ENCODE measurements at regions not wholly inside any gene's neighbourhood (a gene's known extent, or its start where the extent isn't known, plus 50 kb on each side); places are given as distances from the start of the nearest gene placed in this dataset.
A peak's percentile ranks its signal among the peaks of the same experiment; 100 is the strongest.

DNA sequence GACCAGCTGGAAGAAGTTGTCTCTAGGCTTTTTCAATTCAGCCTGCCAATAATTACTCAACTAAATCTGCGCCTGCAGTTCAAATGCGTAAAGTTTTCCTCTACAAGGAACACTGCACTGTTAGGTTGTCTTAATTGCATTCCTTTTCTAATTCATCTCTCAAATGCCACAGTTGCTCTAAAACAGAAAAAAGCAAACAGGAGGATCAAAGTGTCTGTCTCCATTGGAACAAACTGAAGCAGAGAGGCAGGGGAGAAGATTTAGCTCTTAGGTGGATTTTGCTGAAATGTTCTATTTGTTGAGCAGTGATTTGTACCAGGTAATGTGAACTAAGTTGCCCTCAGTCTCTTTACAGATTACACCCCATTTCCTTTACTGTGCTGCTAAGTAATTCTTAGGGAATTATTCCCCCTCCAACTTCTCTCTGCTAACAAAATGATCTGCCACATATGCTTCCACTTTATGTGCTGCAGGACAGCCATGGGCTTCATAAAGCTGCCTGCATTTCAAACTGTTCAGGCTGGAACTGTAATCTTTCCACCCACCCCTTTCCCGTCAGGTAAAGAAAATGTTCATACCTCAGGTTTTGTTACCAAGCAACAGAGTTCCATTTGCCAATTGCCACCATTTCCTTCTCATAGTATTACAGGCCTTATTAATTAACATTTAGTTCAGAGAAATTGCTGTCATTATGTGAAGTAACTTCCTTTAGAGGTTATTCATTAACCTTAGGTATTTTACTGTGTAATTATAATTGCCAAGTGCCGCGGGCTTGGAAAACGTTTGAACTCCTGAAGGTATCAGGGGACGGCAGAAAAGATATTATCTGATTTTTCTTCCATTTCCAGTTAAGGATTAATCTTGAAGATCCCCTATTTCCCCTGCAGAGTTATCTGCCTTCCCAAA lies 149.3 kb downstream of the SPRY1 start:
- no peak for DNase-seq

DNA sequence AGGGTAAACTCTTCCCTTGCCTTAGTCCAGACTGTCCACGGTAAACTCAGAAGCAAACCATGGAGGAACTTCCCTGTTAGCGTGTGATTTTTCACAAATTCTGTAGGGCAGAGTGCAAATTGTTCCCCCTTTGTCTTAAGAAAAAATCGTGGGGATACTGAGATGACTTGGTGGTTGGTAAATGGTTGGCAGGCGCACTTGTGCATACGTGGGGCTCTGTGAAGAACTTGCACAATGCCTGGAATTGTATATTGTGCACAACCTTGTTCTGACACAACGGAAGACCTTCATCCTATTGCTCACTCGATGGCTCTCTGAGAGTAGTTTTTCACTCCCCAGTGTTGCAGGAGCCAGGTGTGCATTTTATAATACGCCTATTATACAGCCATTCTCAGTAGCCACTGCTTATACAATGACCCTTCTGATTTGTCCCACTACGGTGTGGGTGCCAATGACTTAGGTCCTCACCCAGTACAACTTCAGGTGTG lies 150.0 kb downstream of the SPRY1 start:
- DNase-seq: no peak

DNA sequence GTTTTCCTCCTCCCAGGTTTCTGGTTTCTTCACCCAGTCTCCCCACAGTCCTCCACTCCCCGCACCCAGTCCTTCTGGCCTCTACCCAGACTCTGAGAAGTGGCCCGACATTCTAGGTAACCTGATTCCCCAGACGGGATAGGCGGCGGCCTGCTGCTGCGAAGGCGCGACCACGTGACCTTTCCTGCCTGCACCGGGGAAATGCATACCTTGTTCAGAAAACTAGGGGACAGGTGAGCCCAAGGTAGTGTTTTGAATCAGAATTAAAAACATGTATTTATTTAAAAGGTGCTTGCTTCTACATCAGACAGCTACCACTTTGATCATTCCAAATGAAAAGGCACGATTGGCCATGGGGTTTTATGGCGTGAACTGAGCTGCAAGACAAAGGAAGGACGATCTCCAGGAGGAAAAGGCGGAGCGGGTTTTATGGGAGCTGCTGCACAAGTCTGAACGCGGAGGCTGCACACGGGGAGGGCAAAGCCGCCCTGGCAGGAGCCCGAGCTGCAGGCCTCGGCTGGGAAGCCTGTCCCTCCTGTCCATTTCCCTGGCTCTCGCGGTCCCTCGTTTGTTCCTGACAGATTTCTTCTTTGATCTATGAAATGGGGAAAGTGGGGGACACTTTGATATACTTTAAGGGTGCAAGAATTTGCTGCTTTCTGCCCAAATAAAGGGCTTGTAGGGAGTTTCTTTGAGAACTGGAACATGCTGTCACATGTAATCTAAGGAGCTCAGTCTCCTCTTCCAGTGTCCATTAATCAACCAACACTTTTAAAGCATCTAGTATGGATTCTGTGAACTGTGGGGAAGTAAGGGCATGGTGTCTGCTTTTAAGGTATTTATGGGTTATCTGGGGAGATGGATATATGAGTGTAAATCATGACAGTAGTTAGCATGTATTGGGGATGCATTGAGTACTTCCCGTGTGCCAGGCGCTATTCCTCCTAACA lies 150.9 kb downstream of the SPRY1 start:
- no peak for DNase-seq

DNA sequence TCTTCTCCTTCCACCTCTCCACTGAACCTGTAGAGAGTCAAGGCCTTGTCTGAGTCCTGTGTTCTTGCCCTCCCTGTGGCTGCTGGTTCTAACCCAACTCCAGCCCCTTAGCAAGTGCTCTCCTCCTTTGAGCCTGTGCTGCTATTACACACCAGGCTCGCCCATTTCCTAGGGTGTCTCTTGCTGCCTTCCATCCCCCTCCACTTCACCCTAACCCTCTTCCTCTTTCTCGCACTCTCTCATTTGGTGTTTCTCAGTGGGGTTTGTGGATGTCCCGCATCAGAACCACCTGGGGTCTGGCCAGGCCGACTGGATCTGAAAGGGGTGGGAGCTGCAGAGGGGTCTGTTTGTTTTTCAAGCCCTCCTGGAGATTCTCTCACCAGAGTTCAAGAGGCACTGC lies 156.7 kb downstream of the SPRY1 start:
- no peak for DNase-seq

DNA sequence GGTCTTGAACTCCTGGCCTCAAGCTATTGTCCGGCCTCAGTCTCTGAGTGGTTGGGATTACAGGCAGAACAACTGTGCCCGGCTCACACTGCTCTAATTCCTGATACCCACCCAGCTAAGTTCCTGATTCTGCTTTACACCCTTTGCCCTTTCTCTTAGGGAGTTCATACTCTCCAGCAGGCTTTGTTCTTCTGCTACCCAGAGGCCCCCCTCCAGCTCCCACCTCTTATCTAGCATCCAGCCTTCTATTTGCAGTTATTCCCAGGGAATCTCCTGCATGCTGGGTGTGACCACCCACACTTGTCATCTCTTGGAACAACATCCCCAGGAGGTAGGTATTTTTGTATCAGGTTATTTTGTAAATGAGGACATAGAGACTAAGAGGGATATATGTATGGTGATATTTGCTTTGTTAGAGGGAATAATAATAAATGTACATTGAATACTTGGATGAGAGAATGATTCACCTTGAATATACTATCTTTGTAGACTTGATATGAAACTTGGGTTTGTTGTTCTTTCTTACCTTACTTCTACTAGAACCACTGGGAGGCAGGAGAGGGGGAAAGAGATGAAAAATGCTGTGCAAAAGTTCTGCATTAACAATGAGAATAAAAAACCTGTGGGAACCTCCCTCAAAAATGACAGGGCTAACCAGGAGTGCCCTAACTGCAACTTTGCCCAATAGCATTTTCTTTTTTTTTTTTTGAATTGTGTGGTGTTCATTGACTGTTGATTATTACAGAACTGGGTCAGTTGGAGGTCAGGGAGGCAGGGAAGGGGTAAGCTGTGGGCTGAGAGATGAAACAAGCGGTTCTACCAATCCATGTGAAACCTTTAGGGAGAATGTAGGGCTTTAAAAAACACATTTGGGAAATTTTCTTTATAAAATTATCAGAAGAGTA lies 157.4 kb downstream of the SPRY1 start:
- DNase-seq: no peak

DNA sequence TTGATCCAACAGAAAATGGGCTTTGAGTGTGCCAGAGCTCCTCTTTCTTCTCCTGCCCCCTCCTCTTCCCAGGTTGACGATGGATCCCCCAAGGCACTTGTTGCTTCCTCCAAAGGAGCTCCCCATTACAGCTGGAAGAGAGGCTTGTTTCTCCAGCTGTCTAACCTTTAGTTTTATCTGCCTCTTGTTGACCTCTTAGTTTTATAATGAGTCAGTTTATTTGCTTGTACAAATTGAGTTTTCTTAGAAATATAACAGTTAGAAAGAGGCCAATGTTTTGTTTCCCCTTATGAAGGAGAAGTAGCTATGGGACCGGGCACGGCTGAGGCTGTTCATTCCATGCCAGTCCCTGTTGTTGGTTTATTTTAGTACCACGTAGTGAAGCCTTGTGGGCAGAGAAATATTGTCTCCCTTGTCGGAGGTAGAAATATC lies 158.2 kb downstream of the SPRY1 start:
- no peak for DNase-seq

DNA sequence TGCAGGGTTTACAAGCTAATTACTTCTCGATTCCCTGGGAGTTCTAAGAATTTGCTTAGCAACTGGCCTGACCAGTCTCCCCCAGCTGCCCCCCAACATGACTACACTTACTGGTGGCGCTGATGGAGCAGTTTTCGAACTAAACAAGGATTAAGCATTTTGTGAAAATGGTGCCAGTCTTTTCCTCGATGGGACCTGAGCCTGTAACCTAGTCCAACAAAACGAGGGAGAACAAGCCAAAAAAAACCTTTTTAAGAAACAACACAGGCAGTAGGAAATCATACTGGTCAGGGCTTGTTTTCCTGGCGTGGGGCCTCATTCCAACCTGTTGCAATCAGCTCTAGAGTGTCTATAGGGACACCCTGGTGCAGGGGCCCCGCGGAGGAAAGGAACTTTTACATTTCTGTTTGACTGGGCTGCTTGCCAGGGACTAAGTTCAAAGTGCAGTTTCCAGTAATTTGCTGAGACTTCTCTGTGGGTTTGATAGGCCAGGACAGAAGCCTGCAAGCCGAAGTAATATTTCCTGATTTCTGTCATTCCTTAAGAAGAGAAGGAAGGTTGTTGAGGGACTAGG lies 158.7 kb downstream of the SPRY1 start:
- no peak for DNase-seq

DNA sequence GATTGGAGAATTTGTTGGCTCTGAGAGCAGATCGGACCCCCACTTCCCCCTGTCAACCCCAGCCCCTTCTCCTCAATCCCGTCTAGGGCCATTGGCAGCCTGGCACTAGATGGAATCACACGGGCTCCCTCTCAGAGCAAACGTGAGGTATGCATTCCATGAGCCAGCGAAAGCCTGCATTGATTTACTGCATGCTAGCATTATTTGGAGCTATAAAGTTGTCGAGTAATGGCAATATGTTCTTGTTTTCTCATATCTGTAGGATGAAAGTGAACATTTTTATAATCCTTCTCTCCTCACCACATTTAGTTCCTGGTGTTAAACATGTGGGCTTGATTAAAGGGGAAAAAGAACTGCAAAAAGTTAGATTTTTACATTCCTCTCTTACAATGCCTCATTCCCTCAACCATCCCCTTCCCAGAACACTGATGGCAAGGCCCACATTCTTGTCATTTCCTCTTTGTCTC lies 159.2 kb downstream of the SPRY1 start:
- no peak for DNase-seq

DNA sequence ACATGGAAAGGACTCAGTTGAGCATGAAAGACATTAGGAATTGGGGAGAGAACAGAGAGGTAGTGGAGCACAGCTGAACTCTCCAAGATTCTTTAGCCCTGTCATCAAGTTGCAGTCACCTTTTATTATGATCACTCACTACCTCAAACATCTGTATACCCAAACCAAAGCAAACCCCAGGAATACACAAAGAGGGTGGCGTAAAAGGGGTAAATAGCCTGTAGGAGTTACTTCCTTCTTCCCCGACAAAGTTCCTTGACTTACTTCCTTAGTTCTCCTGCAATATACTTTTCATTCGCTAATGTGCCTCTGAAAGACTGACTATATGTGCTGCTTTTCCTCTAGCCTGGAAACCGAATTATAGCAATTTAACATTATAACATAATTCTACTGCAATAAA lies 159.9 kb downstream of the SPRY1 start:
- DNase-seq: no peak

DNA sequence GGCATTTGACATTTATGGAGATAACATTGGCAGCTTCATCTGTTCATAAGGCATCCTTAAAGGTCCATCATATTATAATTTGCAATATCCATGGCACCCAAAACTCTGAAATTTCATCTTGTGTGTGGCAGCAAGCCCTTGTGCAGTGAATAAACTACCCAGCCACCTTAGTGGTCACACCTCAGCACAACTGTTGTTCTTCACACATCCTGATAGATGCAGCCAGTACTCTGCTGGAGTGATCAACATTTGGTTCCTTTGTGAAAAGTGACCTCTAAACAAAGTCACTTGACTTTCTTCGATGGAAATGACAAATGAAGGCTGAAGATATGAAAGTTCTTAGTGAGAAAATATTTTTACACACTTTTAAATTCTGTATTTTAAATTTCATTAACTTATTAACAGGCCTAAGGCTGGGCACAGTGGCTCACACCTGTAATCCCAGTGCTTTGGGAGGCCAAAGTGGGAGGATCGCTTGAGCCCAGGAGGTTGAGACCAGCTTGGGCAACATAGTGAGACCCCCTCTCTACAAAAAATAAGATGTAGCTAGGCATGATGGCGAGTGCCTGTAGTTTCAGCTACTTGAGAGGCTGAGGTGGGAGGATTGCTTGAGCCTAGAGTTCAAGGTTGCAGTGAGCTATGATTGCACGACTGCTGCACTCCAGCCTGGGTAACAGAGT lies 161.4 kb downstream of the SPRY1 start:
- no peak for DNase-seq

DNA sequence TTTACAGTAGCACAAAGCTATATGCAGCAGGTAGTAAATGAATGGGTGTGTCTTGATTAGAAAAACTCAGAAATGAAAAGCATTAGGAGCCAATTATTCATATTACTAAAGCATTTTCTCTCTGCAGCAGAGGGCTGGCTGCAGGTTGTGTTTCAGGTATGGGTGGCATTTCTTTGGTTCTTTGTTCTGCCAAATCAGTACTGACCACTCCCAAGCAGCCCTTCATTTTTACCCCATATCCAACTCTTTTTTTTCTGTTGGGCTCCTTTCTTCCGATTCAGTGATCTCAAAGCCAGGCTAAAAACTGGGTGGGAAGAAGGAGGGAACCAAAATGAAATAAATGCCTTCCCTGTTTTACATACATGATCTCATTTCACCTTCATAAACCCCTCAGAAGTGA lies 162.3 kb downstream of the SPRY1 start:
- DNase-seq: no peak

DNA sequence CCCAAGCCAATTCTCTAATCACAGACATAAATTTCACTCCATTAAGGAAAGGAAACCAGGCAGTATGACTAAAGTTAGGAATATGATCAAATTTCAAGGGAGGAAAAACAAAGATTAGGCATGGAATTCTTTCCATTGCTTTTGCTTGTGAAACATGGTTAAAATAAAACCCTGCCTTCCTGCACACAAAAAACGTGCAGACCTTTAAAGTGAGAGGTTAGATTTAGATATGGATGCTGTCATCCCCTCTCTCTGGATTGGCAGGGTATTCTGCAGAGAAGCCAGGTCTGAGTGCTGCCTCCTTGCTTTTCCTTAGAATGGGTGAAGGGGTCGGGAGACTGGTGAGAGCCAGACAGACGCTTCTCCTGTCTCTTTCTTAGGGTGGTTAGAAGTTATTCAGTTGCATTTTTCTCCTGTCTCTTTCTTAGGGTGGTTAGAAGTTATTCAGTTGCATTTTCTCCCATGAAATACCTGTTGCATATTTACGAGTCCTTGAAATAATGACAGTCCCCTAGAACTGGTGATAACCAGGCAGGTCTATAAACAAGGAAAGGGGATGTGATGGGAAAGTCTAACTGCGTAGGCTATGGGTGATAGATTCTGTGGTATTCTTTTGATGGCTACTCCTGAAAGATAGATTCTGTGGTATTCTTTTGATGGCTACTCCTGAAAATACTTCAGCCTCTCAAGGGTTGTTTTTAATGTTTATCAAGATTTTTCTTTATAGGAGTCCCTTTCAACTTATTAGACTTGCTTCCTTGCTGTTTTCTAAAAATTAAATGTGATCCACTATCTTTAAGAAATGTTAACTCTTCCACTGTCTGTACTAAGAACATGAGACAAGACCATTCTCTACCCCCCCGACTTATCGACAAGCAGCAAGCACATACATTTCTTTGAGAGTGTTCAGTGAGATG lies 163.6 kb downstream of the SPRY1 start:
- DNase-seq: no peak

DNA sequence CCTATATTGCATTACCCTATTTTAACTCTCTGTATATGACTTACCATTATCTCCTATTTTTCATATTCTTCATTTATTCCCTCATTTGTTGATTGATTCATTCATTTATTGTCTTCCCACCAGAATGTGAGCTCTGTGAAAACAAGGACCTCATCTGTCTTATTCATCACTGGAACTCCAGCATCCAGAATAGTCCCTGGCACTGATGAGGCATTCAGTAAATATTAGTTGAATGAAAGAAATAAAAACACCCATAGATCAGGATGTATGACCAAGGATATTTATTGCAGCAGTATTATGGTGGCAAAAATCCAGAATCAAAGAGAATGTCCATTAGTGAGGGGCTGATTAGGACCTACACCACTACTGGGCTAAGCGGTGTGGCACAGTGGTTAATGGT lies 164.9 kb downstream of the SPRY1 start:
- no peak for DNase-seq

DNA sequence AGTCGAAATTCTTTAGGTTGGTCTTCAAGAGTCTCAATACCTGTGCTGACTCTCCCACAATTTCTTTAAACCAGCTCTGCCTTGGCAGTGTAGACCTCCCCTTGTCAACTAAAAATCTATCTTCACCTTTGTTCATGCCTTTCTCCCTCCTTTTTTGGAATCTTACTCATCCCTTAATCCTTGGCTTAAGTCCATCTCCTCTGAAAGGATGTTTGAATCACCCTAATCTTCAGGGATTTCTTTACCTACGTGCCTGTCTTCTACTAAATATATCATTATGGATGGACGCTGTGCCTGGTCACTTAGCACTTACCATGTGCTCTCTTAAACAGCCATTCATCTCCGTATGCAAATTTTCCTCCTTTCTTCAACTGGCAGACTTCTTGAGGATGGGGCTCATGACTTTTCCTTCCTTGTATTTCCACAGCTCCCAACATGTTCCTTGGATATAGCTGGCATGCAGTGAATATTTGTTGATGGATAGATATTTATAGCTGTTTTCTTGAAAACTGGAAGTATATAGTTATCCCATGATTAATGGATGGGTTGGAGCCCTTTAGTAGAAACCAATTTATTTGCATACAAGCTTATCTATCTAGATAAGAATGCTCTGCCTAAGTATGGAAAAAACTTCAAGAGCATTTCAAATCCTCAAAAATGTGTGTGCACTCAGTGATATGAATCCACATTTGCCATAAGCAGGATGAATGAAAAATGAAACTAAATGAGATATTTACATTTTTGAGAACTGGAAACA lies 166.6 kb downstream of the SPRY1 start:
- no peak for DNase-seq

DNA sequence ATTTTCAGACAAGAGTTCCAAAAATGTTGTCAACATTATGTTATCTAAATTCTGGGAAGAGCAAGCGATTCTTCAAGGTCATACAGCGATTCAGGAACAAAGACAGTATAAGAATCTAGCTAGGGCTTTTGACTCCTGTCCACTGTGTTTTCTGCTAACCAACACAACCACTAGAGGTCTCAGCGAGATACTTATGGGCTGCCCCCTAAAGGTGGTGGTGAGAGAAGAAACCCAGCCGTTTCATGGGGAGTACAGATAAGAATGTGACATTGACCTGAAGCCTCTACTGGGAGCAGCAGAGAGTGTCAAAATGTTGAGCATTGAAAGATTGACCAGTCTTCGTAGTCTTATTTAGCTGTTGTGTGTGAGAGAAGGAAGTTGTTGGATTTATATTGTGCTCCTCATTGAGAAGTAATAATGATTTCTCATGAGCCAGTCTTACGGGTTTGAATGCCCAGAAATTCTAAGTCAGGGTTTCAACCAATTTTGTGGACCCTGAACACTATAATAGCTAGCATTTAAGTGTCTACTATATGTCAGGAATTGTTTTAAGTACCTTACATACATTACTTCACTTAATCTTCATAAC lies 168.3 kb downstream of the SPRY1 start:
- DNase-seq: peak; percentile 11

DNA sequence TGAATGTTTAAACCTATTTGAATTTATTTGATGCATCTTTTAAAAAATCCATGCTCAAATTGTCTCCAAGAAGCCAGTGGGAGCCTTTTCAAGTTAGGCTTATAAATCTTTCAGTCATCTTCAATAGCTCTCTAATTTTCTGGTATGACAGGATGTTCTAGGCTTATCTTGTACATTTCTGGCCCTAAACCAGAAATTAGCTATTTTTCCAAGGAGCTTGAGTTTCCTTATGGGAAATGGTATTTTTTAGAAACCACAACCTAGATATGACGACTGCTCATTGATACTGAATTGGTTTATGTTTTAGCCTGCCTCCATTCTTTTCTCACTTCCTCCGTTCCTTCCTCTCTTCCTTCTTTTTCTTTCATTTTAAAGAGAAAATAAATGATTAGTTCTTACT lies 172.3 kb downstream of the SPRY1 start:
- DNase-seq: no peak

DNA sequence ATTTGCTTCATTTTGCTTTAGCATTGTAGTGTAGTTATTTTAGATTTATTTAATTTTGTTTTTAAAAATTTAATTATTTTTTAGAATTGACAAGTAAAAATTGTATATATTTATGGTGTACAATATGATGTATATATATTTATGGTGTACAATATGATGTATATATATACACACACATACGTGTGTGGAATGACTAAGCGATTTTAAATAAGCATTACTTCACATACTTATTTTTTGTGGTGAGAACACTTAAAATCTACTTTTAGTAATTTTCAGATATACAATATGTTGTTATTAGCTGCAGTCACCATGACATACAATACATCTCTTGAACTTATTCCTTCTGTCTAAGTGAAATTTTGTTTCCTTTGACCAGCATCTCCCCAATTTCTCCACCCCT lies 172.9 kb downstream of the SPRY1 start:
- no peak for DNase-seq

DNA sequence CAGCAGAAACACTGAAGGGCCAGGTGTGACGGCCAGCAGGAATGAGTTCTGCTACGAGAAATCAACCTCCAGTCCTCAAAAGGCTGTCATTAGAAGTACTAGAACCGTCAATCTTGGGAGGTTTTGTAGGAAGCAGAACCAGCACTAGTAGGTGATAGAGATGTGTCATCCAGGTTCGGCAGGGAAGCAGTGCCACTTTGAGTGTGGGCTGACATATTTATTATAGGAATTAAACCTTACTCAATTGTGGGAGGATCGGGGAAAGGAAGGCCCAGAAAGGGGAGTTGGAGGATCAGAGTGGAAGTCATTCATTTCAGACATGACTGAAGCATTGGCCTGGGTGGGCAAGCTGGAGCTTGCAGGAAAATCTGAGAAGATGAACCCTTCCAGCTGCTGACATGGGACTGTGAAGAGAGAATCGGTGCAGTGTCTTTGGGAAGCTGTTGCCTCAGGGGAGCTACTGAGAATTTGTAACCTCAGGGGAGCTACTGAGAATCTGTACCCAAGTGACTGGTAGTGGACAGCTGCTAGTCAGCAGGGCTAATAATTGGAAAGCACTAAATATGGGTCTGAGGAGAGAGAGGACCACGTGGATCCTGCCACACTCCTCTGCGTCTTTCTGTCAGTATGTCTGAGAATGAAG lies 177.4 kb downstream of the SPRY1 start:
- no peak for DNase-seq

DNA sequence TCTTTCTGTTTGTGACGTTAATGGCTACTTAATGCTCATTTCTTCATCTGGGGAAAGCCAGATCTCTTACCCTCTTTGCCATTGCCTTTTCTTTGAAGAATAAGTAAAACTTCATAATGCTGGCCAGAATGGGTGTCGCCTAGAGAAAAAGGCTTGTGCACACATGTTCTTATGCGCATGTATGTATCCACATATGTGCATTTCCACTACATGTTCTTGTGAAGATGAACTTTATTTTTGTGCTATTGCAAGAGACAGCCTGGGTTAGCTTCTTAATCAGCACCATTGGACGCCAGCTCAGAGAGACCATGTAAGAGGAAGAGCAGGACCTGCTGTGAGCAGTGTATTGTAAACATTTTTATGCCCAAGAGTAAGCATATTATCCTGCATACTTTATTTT lies 178.7 kb downstream of the SPRY1 start:
- DNase-seq: no peak
